IPS-18a (cell line): ENCODE measurements at regions not wholly inside any gene's neighbourhood (a gene's known extent, or its start where the extent isn't known, plus 50 kb on each side); places are given as distances from the start of the nearest gene placed in this dataset.

Source experiments
- H3K27ac ChIP-seq: one replicate; pipeline ENCODE4 v1.5.1; 2013; ENCODE audit warnings: low read length
- H3K27me3 ChIP-seq: one replicate; pipeline ENCODE4 v1.6.1; 2013; ENCODE audit warnings: mild to moderate bottlenecking, low read length; ENCODE audit not compliant: control insufficient read depth, insufficient read depth
- H3K36me3 ChIP-seq: one replicate; pipeline ENCODE4 v1.6.1; 2013; ENCODE audit warnings: low read depth, low read length; ENCODE audit not compliant: control insufficient read depth
- H3K4me1 ChIP-seq: one replicate; pipeline ENCODE4 v1.6.1; 2013; ENCODE audit warnings: low read depth, low read length; ENCODE audit not compliant: control insufficient read depth
- H3K4me3 ChIP-seq: one replicate; pipeline ENCODE4 v1.5.1; 2013; ENCODE audit warnings: low read length
- H3K9ac ChIP-seq: one replicate; pipeline ENCODE4 v1.6.1; 2013; ENCODE audit warnings: mild to moderate bottlenecking, low read length, moderate library complexity
- H3K9me3 ChIP-seq: one replicate; pipeline ENCODE4 v1.6.1; 2013; ENCODE audit warnings: low read depth, low read length; ENCODE audit not compliant: control insufficient read depth

DNA sequence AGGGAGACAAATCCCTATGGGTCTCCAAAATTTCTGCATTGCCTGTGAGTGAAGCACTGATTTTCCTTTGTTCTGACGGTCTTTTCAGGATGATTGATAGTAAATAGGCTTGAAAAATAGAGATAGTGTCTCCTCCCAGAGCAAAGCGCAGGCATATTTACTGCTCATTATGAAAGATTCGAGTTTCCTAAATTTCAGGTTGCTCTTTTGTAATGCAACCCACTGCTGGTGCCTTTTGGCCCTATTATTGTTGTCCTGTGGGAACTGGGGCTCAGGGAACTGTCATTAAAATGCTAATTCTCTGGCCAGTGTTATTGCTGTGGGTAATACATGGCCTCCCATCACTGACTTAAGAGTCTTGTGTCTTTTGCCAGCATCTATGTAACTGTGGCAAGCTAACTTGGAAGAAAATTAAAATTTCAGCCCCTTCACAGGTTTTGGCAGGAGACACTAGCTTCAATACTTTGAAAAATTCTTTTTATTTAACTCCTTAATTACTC is 754.1 kb upstream of the MAP3K7 start:
- Histone ChIP-seq H3K27ac (no peak overlapping the region), H3K27me3 (no peaks in the 10 kb centered on the region), H3K4me3 (peak overlapping the region; percentile 43), H3K4me1 (peaks cover 27% of the 10 kb centered on the region), H3K36me3 (no peaks in the 10 kb centered on the region), H3K9me3 (no peaks in the 10 kb centered on the region), H3K9ac (no peak overlapping the region)

DNA sequence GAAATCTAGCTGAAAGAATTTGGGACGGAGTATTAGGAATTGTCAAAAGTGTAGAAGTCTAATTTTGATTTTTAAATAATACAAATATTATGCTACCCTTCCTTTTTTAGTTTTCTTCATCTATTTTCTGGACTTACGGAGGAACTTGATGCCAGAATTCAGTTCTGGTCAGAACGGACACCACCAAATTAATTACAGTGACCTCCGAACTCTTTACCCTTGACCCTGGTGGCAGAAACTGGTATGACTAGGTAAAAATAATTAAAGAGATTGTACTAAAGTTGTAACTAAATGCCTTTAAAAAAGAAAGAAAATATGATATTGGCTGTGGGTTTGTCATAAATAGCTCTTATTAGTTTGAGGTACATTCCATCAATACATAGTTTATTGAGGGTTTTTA is 751.1 kb upstream of the MAP3K7 start:
- no peaks in the 10 kb centered on the region for H3K36me3 ChIP-seq
- no peak overlapping the region for H3K27ac ChIP-seq
- no peaks in the 10 kb centered on the region for H3K9me3 ChIP-seq
- H3K27me3 ChIP-seq, result no peaks in the 10 kb centered on the region
- no peak overlapping the region for H3K4me3 ChIP-seq
- no peak overlapping the region for H3K9ac ChIP-seq
- H3K4me1 ChIP-seq, result peaks cover 23% of the 10 kb centered on the region

DNA sequence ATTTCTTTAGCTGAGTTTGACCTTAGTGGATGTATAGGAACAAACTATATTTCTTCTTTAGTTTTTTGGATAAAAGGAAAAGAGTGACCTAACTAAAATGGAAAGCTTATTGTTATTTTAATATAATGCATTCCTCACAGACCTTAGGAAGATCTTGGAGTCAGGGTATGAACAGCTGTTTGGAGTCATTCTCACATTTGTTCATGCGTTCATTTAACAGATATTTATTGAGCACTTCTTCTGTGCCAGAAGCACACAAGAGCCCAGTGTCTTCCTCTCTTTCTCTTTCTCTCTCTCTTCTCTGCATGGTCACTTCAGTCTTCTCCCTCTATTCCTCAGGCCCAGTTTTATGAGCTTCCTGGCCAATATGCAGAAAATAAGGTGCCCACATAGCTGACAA is 744.0 kb upstream of the MAP3K7 start:
- Histone ChIP-seq H3K9ac (no peak overlapping the region), H3K4me1 (peaks cover 3% of the 10 kb centered on the region), H3K27ac (no peak overlapping the region), H3K27me3 (no peaks in the 10 kb centered on the region), H3K36me3 (no peaks in the 10 kb centered on the region), H3K4me3 (no peak overlapping the region), H3K9me3 (no peaks in the 10 kb centered on the region)

DNA sequence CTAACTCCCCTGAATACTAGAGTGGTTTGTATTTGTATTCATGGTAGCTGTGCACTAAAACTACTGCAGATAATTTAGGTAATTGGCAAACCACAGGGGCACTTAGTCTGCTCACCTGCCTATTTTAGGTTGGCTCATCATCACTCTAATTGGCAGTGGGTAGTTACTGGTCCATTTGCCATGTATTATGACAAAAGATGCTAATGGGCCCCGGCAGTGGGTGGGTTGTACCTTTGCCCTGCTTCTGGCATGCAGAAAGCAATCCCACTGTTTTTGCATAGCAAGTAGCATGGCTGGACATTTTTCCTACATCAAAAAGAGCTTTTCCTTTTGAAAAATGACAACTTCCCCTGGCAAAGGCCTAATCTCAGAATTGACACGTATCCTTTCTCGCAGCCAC is 741.4 kb upstream of the MAP3K7 start:
- Histone ChIP-seq H3K9ac (no peak overlapping the region), H3K9me3 (no peaks in the 10 kb centered on the region), H3K36me3 (no peaks in the 10 kb centered on the region), H3K4me3 (no peak overlapping the region), H3K27ac (no peak overlapping the region), H3K27me3 (no peaks in the 10 kb centered on the region), H3K4me1 (peaks cover 3% of the 10 kb centered on the region)

DNA sequence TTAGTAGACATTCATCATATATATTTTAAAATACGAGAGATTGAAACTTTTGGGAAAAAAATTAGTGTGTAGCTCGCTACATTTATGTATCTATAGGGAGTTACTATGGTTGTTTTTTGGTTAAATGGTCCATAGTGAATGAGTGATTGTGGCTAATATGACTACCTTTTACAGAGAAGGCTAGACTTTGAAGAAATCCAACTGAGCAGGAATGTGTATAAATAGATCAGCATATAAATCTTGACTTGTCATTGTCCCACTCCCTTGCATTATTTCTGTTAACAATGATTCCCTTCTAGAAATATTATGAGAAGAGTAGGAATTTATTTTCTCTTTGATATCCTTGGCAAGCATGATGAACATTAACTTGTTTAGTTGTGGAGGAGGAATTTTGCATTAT is 737.8 kb upstream of the MAP3K7 start:
- Histone ChIP-seq H3K9ac (no peak overlapping the region), H3K27ac (no peak overlapping the region), H3K4me3 (no peak overlapping the region), H3K36me3 (no peaks in the 10 kb centered on the region), H3K9me3 (no peaks in the 10 kb centered on the region), H3K27me3 (no peaks in the 10 kb centered on the region), H3K4me1 (no peaks in the 10 kb centered on the region)

DNA sequence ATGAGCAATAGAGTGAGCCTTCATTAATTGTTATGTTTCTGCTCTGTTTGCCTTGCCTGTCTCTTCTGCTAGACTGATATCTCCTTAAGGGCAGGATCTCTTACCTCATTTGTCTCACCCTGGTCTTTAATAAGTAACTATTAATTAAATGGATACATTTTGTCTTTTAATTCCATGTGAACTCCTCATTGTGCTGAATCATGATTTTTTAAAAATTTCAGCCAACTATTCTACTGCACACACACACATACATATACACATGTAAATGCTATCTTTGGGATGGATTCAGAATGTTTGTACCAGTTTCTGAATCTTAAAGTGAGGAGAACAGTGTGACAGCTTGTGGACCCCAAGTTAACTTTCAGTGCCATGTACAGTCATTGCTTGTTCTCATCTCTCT is 731.1 kb upstream of the MAP3K7 start:
- Histone ChIP-seq H3K4me1 (peaks cover 15% of the 10 kb centered on the region), H3K27me3 (no peaks in the 10 kb centered on the region), H3K9ac (no peak overlapping the region), H3K9me3 (no peaks in the 10 kb centered on the region), H3K27ac (no peak overlapping the region), H3K36me3 (no peaks in the 10 kb centered on the region), H3K4me3 (no peak overlapping the region)

DNA sequence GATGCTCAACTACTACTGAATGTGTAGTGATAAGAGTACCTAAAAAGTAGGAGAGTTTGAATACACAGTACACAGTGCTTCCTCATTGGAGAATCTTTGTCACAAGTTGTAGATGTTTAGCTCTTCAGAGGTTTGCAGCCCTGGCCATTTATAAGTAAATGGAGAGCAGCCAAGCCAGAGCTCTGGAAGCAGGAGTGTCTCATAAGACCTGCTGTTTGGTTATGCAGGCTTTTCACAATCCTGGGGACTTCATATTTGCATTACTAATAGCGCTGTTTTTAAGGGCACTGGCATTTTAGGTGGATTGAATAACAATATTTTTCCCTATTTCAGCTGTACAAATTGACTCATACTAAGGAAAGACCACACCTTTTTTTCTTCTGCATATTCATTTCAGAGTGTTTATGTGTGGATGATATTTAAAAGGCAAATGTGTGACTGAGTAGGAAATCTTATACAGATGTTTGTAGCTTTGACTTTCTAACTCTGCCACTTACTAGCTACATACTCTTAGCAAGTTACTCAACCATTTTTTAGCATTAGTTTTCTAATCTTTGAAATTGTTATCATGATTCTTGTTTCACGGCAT is 730.5 kb upstream of the MAP3K7 start:
- no peak overlapping the region for H3K9ac ChIP-seq
- no peaks in the 10 kb centered on the region for H3K36me3 ChIP-seq
- H3K4me1 ChIP-seq, result peaks cover 15% of the 10 kb centered on the region
- H3K27ac ChIP-seq, result no peak overlapping the region
- no peaks in the 10 kb centered on the region for H3K27me3 ChIP-seq
- H3K9me3 ChIP-seq, result no peaks in the 10 kb centered on the region
- no peak overlapping the region for H3K4me3 ChIP-seq

DNA sequence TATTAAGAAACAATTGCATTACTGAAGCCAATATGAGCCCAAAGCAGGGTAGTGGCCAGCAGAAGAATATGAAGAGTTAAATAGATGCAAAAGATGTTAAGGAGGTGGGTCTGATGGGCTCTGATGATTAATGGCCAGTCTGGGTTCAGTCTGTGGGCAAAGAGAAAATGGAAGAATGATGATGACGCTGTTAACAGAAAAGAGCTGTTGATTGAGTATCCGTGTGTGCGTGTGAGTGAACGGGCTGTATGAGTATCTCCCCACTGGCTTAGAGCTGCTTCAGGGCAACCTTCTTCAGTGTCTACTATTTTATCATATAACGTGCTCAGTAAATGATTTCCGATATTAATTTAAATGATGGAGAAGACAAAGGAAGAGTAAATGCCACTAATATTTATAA is 723.3 kb upstream of the MAP3K7 start:
- Histone ChIP-seq H3K4me3 (no peak overlapping the region), H3K27me3 (no peaks in the 10 kb centered on the region), H3K4me1 (no peaks in the 10 kb centered on the region), H3K36me3 (no peaks in the 10 kb centered on the region), H3K9me3 (no peaks in the 10 kb centered on the region), H3K27ac (no peak overlapping the region), H3K9ac (no peak overlapping the region)

DNA sequence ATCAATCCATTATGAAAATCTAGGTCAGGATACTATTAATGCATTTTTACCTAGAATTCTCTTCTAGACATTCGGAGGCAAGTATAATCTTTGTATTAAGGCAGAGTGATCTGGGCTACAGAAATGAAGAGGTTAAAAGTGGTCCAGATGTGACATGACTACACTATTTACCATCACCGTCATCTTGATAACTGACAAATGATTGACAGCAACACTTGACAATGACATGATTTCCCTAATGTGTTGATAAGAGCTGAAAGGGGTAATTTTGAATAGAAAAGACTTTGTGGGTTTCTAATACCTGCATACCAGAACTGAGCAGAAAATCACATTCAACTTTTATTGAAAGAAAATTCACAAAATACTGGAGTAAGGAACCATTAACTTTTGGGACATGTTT is 718.9 kb upstream of the MAP3K7 start:
- Histone ChIP-seq H3K36me3 (no peaks in the 10 kb centered on the region), H3K4me3 (no peak overlapping the region), H3K9me3 (no peaks in the 10 kb centered on the region), H3K27ac (no peak overlapping the region), H3K9ac (no peak overlapping the region), H3K27me3 (peaks cover 28% of the 10 kb centered on the region), H3K4me1 (no peaks in the 10 kb centered on the region)

DNA sequence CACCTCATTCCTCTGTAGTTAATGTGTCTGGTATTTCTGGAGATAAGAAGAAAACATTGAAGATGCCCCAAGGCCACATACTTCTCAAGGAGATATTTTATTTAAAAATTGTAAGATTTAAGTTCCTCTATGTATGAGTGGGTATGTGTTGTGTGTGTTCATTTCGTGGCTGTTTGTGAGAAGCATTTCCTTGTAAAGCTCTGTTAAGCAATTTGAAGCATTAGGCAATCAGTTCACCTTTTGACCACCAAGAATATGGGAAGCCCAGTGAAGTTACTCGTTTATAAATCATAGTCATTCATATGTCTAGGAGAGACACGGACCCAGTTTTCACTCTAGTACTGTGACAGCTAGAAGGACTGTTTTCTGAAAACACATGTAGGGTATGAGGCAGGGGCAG is 717.6 kb upstream of the MAP3K7 start:
- peaks cover 40% of the 10 kb centered on the region for H3K27me3 ChIP-seq
- peaks cover 7% of the 10 kb centered on the region for H3K4me1 ChIP-seq
- no peaks in the 10 kb centered on the region for H3K36me3 ChIP-seq
- H3K27ac ChIP-seq, result no peak overlapping the region
- no peaks in the 10 kb centered on the region for H3K9me3 ChIP-seq
- H3K4me3 ChIP-seq, result no peak overlapping the region
- H3K9ac ChIP-seq, result no peak overlapping the region

DNA sequence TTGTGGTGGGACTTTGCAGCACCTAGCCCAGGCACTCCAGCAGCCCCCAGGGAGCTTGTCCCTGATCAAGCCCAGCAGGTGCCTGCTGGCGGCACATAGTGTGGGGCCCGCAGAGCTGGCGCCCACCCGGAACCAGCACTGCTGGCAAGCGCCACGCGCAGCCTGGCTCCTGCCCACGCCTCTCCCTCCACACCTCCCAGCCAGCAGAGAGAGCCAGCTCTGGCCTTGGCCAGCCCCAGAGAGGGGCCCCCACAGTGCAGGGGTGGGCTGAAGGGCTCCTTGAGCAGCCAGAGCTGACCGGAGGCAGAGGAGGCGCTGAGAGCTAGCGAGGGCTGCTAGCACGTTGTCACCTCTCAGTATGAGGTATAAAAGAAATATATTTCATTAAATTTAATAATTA is 716.5 kb upstream of the MAP3K7 start:
- H3K36me3 ChIP-seq, result no peaks in the 10 kb centered on the region
- H3K9me3 ChIP-seq, result no peaks in the 10 kb centered on the region
- H3K27ac ChIP-seq, result no peak overlapping the region
- H3K27me3 ChIP-seq, result peaks cover 52% of the 10 kb centered on the region
- H3K4me1 ChIP-seq, result peaks cover 17% of the 10 kb centered on the region
- H3K4me3 ChIP-seq, result no peak overlapping the region
- no peak overlapping the region for H3K9ac ChIP-seq
